ENCODE measurements at regions not wholly inside any gene's neighbourhood (a gene's known extent, or its start where the extent isn't known, plus 50 kb on each side); places are given as distances from the start of the nearest gene placed in this dataset.

GRCh38 chr15:69531665-69532027 lies 79.0 kb downstream of the RPLP1 start:
- TF ChIP-seq CTCF (conservative IDR thresholded peaks at IDR 0.05; ENCODE audit: low read length) (no peak), EZH2phosphoT487 (IDR thresholded peaks at IDR 0.05; ENCODE audit: borderline replicate concordance, low read depth, low read length) (no peak)
